ENCODE measurements at regions not wholly inside any gene's neighbourhood (a gene's known extent, or its start where the extent isn't known, plus 50 kb on each side); places are given as distances from the start of the nearest gene placed in this dataset.

DNA sequence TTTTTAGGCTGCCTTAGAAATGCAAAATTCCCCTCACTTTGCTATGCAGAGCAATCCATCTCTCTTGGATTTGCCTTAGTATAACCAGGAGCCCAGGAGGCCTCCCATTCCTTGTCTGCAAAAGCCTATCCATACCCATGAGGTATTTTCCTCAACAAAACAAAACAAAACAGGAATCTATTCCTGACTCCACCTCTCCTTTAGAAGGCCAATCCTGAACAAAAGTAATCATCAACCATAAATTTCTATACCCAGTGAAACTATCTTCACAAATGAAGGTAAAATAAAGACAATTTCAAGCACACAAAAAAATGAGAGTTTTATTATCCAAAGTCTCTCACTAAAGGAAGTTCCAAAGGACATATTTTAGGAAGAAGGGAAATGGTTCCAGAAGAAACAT lies 365.7 kb downstream of the KCNRG start:
- TF ChIP-seq, protein P1, sequence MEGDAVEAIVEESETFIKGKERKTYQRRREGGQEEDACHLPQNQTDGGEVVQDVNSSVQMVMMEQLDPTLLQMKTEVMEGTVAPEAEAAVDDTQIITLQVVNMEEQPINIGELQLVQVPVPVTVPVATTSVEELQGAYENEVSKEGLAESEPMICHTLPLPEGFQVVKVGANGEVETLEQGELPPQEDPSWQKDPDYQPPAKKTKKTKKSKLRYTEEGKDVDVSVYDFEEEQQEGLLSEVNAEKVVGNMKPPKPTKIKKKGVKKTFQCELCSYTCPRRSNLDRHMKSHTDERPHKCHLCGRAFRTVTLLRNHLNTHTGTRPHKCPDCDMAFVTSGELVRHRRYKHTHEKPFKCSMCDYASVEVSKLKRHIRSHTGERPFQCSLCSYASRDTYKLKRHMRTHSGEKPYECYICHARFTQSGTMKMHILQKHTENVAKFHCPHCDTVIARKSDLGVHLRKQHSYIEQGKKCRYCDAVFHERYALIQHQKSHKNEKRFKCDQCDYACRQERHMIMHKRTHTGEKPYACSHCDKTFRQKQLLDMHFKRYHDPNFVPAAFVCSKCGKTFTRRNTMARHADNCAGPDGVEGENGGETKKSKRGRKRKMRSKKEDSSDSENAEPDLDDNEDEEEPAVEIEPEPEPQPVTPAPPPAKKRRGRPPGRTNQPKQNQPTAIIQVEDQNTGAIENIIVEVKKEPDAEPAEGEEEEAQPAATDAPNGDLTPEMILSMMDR (tag by site-specific recombination; IDR thresholded peaks at IDR 0.05), result no peak
- TF ChIP-seq, protein P2, sequence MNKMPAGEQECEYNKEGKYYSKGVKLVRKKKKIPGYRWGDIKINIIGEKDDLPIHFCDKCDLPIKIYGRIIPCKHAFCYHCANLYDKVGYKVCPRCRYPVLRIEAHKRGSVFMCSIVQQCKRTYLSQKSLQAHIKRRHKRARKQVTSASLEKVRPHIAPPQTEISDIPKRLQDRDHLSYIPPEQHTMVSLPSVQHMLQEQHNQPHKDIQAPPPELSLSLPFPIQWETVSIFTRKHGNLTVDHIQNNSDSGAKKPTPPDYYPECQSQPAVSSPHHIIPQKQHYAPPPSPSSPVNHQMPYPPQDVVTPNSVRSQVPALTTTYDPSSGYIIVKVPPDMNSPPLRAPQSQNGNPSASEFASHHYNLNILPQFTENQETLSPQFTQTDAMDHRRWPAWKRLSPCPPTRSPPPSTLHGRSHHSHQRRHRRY (tag by site-specific recombination; IDR thresholded peaks at IDR 0.05), result no peak
- TF ChIP-seq, protein P3, sequence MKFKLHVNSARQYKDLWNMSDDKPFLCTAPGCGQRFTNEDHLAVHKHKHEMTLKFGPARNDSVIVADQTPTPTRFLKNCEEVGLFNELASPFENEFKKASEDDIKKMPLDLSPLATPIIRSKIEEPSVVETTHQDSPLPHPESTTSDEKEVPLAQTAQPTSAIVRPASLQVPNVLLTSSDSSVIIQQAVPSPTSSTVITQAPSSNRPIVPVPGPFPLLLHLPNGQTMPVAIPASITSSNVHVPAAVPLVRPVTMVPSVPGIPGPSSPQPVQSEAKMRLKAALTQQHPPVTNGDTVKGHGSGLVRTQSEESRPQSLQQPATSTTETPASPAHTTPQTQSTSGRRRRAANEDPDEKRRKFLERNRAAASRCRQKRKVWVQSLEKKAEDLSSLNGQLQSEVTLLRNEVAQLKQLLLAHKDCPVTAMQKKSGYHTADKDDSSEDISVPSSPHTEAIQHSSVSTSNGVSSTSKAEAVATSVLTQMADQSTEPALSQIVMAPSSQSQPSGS (tag by site-specific recombination; IDR thresholded peaks at IDR 0.05; ENCODE audit: low read depth), result no peak
- TF ChIP-seq ZNF76 (tag by site-specific recombination; IDR thresholded peaks at IDR 0.05; ENCODE audit: borderline replicate concordance, low read depth), result no peak
- TF ChIP-seq, protein P4, sequence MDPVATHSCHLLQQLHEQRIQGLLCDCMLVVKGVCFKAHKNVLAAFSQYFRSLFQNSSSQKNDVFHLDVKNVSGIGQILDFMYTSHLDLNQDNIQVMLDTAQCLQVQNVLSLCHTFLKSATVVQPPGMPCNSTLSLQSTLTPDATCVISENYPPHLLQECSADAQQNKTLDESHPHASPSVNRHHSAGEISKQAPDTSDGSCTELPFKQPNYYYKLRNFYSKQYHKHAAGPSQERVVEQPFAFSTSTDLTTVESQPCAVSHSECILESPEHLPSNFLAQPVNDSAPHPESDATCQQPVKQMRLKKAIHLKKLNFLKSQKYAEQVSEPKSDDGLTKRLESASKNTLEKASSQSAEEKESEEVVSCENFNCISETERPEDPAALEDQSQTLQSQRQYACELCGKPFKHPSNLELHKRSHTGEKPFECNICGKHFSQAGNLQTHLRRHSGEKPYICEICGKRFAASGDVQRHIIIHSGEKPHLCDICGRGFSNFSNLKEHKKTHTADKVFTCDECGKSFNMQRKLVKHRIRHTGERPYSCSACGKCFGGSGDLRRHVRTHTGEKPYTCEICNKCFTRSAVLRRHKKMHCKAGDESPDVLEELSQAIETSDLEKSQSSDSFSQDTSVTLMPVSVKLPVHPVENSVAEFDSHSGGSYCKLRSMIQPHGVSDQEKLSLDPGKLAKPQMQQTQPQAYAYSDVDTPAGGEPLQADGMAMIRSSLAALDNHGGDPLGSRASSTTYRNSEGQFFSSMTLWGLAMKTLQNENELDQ (tag by site-specific recombination; IDR thresholded peaks at IDR 0.05; ENCODE audit: low read depth), result no peak
- TF ChIP-seq ZNF600 (tag by site-specific recombination; IDR thresholded peaks at IDR 0.05), result no peak
- no peak for TF ChIP-seq ZNF654 (tag by site-specific recombination; IDR thresholded peaks at IDR 0.05; ENCODE audit: low read depth)
- TF ChIP-seq YY1 (tag by site-specific recombination; IDR thresholded peaks at IDR 0.05), result no peak
- no peak for TF ChIP-seq MZF1 (tag by site-specific recombination; IDR thresholded peaks at IDR 0.05; ENCODE audit: borderline replicate concordance)
- TF ChIP-seq, protein P5, sequence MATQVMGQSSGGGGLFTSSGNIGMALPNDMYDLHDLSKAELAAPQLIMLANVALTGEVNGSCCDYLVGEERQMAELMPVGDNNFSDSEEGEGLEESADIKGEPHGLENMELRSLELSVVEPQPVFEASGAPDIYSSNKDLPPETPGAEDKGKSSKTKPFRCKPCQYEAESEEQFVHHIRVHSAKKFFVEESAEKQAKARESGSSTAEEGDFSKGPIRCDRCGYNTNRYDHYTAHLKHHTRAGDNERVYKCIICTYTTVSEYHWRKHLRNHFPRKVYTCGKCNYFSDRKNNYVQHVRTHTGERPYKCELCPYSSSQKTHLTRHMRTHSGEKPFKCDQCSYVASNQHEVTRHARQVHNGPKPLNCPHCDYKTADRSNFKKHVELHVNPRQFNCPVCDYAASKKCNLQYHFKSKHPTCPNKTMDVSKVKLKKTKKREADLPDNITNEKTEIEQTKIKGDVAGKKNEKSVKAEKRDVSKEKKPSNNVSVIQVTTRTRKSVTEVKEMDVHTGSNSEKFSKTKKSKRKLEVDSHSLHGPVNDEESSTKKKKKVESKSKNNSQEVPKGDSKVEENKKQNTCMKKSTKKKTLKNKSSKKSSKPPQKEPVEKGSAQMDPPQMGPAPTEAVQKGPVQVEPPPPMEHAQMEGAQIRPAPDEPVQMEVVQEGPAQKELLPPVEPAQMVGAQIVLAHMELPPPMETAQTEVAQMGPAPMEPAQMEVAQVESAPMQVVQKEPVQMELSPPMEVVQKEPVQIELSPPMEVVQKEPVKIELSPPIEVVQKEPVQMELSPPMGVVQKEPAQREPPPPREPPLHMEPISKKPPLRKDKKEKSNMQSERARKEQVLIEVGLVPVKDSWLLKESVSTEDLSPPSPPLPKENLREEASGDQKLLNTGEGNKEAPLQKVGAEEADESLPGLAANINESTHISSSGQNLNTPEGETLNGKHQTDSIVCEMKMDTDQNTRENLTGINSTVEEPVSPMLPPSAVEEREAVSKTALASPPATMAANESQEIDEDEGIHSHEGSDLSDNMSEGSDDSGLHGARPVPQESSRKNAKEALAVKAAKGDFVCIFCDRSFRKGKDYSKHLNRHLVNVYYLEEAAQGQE (tag by site-specific recombination; IDR thresholded peaks at IDR 0.05), result no peak
- TF ChIP-seq ZNF558 (tag by site-specific recombination; IDR thresholded peaks at IDR 0.05), result no peak
- no peak for TF ChIP-seq TRIM28 (IDR thresholded peaks at IDR 0.05; ENCODE audit: borderline replicate concordance, low read length)

All from HEK293 (cell line).